ENCODE measurements at regions not wholly inside any gene's neighbourhood (a gene's known extent, or its start where the extent isn't known, plus 50 kb on each side); places are given as distances from the start of the nearest gene placed in this dataset.

GRCh38 chr16:54407596-54407995, 121.0 kb upstream of the IRX3 start:
- H2BK15ac ChIP-seq (ENCODE audit: low read depth, poor library complexity, severe bottlenecking): no peak overlapping the region
- H2AK5ac ChIP-seq (ENCODE audit: low read length, severe bottlenecking): no peak overlapping the region
- WGBS: 65% methylated on average over 3 of the region's 3 CpGs
- no peaks in the 10 kb centered on the region for H3K36me3 ChIP-seq (ENCODE audit: control insufficient read depth in 1 of 2, insufficient read depth in 2 of 2, low read depth in 1 of 2, low read length in 2 of 2)
- H3K4me3 ChIP-seq (ENCODE audit: insufficient read depth in 1 of 2, low read depth in 1 of 2, low read length in 2 of 2): no peak overlapping the region
- H2BK5ac ChIP-seq (ENCODE audit: low read depth, low read length, poor library complexity, severe bottlenecking): no peak overlapping the region
- DNase-seq: no peak
- H3K4me1 ChIP-seq (ENCODE audit: control insufficient read depth, insufficient read depth, low read depth, low read length): no peaks in the 10 kb centered on the region
- H3K4me2 ChIP-seq (ENCODE audit: low read length, poor library complexity, severe bottlenecking): no peak overlapping the region
- no peak overlapping the region for H3K9ac ChIP-seq (ENCODE audit: low read length)
- no peaks in the 10 kb centered on the region for H3K79me1 ChIP-seq (replicated peaks; ENCODE audit: low read length, poor library complexity, severe bottlenecking)
- no peak overlapping the region for H3K14ac ChIP-seq (ENCODE audit: low read length in 2 of 2)
- H3K23ac ChIP-seq (ENCODE audit: low read length in 2 of 2): no peak overlapping the region
- H4K8ac ChIP-seq (ENCODE audit: low read length): no peak overlapping the region
- no peak overlapping the region for H2BK120ac ChIP-seq (ENCODE audit: low read depth, low read length)
- H4K91ac ChIP-seq (ENCODE audit: low read length): no peak overlapping the region
- no peak overlapping the region for H2AFZ ChIP-seq (ENCODE audit: low read depth, low read length)
- no peak overlapping the region for H3K4ac ChIP-seq (ENCODE audit: low read depth in 1 of 2, low read length in 2 of 2)
- no peaks in the 10 kb centered on the region for H3K9me3 ChIP-seq (ENCODE audit: control insufficient read depth, low read length)
- no peak overlapping the region for H2BK12ac ChIP-seq (ENCODE audit: low read length in 2 of 2)
- no peak overlapping the region for H3K27ac ChIP-seq (ENCODE audit: low read length, poor library complexity, severe bottlenecking)
- peaks cover 3 to 22% of the 10 kb centered on the region in 2 experiments for H3K27me3 ChIP-seq (ENCODE audit: control insufficient read depth in 1 of 2, insufficient read depth in 1 of 2, low read length in 2 of 2)
- H3K18ac ChIP-seq (ENCODE audit: low read depth in 1 of 2, low read length in 2 of 2): no peak overlapping the region

GRCh38 chr16:54405478-54405877, 118.9 kb upstream of the IRX3 start:
- 87% methylated on average over 5 of the region's 5 CpGs for WGBS
- Histone ChIP-seq H2BK5ac (ENCODE audit: low read depth, low read length, poor library complexity, severe bottlenecking) (no peak overlapping the region), H4K8ac (ENCODE audit: low read length) (no peak overlapping the region)

GRCh38 chr16:54403580-54403979, 117.0 kb upstream of the IRX3 start:
- Histone ChIP-seq H3K27me3 (ENCODE audit: control insufficient read depth in 1 of 2, insufficient read depth in 1 of 2, low read length in 2 of 2) (peaks cover 0 to 9% of the 10 kb centered on the region in 2 experiments), H3K14ac (ENCODE audit: low read length in 2 of 2) (no peak overlapping the region), H3K4ac (ENCODE audit: low read depth in 1 of 2, low read length in 2 of 2) (no peak overlapping the region), H3K27ac (ENCODE audit: low read length, poor library complexity, severe bottlenecking) (no peak overlapping the region), H3K4me3 (ENCODE audit: insufficient read depth in 1 of 2, low read depth in 1 of 2, low read length in 2 of 2) (no peak overlapping the region), H3K36me3 (ENCODE audit: control insufficient read depth in 1 of 2, insufficient read depth in 2 of 2, low read depth in 1 of 2, low read length in 2 of 2) (no peaks in the 10 kb centered on the region), H2BK5ac (ENCODE audit: low read depth, low read length, poor library complexity, severe bottlenecking) (no peak overlapping the region), H3K9me3 (ENCODE audit: control insufficient read depth, low read length) (no peaks in the 10 kb centered on the region), H2BK15ac (ENCODE audit: low read depth, poor library complexity, severe bottlenecking) (no peak overlapping the region), H2BK120ac (ENCODE audit: low read depth, low read length) (no peak overlapping the region), H3K79me1 (replicated peaks; ENCODE audit: low read length, poor library complexity, severe bottlenecking) (no peaks in the 10 kb centered on the region), H3K4me2 (ENCODE audit: low read length, poor library complexity, severe bottlenecking) (no peak overlapping the region), H2AFZ (ENCODE audit: low read depth, low read length) (no peak overlapping the region), H3K4me1 (ENCODE audit: control insufficient read depth, insufficient read depth, low read depth, low read length) (no peaks in the 10 kb centered on the region), H4K8ac (ENCODE audit: low read length) (no peak overlapping the region), H3K23ac (ENCODE audit: low read length in 2 of 2) (no peak overlapping the region), H2AK5ac (ENCODE audit: low read length, severe bottlenecking) (no peak overlapping the region), H3K18ac (ENCODE audit: low read depth in 1 of 2, low read length in 2 of 2) (no peak overlapping the region), H2BK12ac (ENCODE audit: low read length in 2 of 2) (no peak overlapping the region), H4K91ac (ENCODE audit: low read length) (no peak overlapping the region), H3K9ac (ENCODE audit: low read length) (no peak overlapping the region)
- 88% methylated on average over 2 of the region's 2 CpGs for WGBS
- no peak for DNase-seq

More at GRCh38 chr16:54405478-54405877, 118.9 kb upstream of the IRX3 start:
- Histone ChIP-seq H3K4me1 (ENCODE audit: control insufficient read depth, insufficient read depth, low read depth, low read length) (no peaks in the 10 kb centered on the region), H2BK12ac (ENCODE audit: low read length in 2 of 2) (no peak overlapping the region), H3K36me3 (ENCODE audit: control insufficient read depth in 1 of 2, insufficient read depth in 2 of 2, low read depth in 1 of 2, low read length in 2 of 2) (no peaks in the 10 kb centered on the region), H3K4me2 (ENCODE audit: low read length, poor library complexity, severe bottlenecking) (no peak overlapping the region), H3K27me3 (ENCODE audit: control insufficient read depth in 1 of 2, insufficient read depth in 1 of 2, low read length in 2 of 2) (peaks cover 0 to 11% of the 10 kb centered on the region in 2 experiments), H4K91ac (ENCODE audit: low read length) (no peak overlapping the region), H3K79me1 (replicated peaks; ENCODE audit: low read length, poor library complexity, severe bottlenecking) (no peaks in the 10 kb centered on the region), H2BK120ac (ENCODE audit: low read depth, low read length) (no peak overlapping the region), H3K14ac (ENCODE audit: low read length in 2 of 2) (no peak overlapping the region), H3K18ac (ENCODE audit: low read depth in 1 of 2, low read length in 2 of 2) (no peak overlapping the region), H2AK5ac (ENCODE audit: low read length, severe bottlenecking) (no peak overlapping the region), H3K4me3 (ENCODE audit: insufficient read depth in 1 of 2, low read depth in 1 of 2, low read length in 2 of 2) (no peak overlapping the region), H3K9ac (ENCODE audit: low read length) (no peak overlapping the region), H3K9me3 (ENCODE audit: control insufficient read depth, low read length) (no peaks in the 10 kb centered on the region), H3K23ac (ENCODE audit: low read length in 2 of 2) (no peak overlapping the region), H2BK15ac (ENCODE audit: low read depth, poor library complexity, severe bottlenecking) (no peak overlapping the region), H3K4ac (ENCODE audit: low read depth in 1 of 2, low read length in 2 of 2) (no peak overlapping the region), H2AFZ (ENCODE audit: low read depth, low read length) (no peak overlapping the region), H3K27ac (ENCODE audit: low read length, poor library complexity, severe bottlenecking) (no peak overlapping the region)
- no peak for DNase-seq

- no peak overlapping the region for H2BK5ac ChIP-seq (ENCODE audit: low read depth, low read length, poor library complexity, severe bottlenecking)
- no peak overlapping the region for H2AK5ac ChIP-seq (ENCODE audit: low read length, severe bottlenecking)
- H3K9ac ChIP-seq (ENCODE audit: low read length): no peak overlapping the region
- no peak overlapping the region for H3K14ac ChIP-seq (ENCODE audit: low read length in 2 of 2)
- no peak overlapping the region for H2BK120ac ChIP-seq (ENCODE audit: low read depth, low read length)
- H3K9me3 ChIP-seq (ENCODE audit: control insufficient read depth, low read length): no peaks in the 10 kb centered on the region
- no peak overlapping the region for H3K4me2 ChIP-seq (ENCODE audit: low read length, poor library complexity, severe bottlenecking)
- H3K27ac ChIP-seq (ENCODE audit: low read length, poor library complexity, severe bottlenecking): no peak overlapping the region
- H4K8ac ChIP-seq (ENCODE audit: low read length): no peak overlapping the region
- no peaks in the 10 kb centered on the region for H3K79me1 ChIP-seq (replicated peaks; ENCODE audit: low read length, poor library complexity, severe bottlenecking)
- H2AFZ ChIP-seq (ENCODE audit: low read depth, low read length): no peak overlapping the region
- H3K36me3 ChIP-seq (ENCODE audit: control insufficient read depth in 1 of 2, insufficient read depth in 2 of 2, low read depth in 1 of 2, low read length in 2 of 2): no peaks in the 10 kb centered on the region
- H4K91ac ChIP-seq (ENCODE audit: low read length): no peak overlapping the region
- no peak overlapping the region for H2BK12ac ChIP-seq (ENCODE audit: low read length in 2 of 2)
- no peak overlapping the region for H2BK15ac ChIP-seq (ENCODE audit: low read depth, poor library complexity, severe bottlenecking)
- no peak overlapping the region for H3K4me3 ChIP-seq (ENCODE audit: insufficient read depth in 1 of 2, low read depth in 1 of 2, low read length in 2 of 2)
- no peak for DNase-seq
- no peak overlapping the region for H3K23ac ChIP-seq (ENCODE audit: low read length in 2 of 2)
- H3K27me3 ChIP-seq (ENCODE audit: control insufficient read depth in 1 of 2, insufficient read depth in 1 of 2, low read length in 2 of 2): peaks cover 0 to 9% of the 10 kb centered on the region in 2 experiments
- 73% methylated on average over 5 of the region's 5 CpGs for WGBS
- no peak overlapping the region for H3K4ac ChIP-seq (ENCODE audit: low read depth in 1 of 2, low read length in 2 of 2)
- H3K4me1 ChIP-seq (ENCODE audit: control insufficient read depth, insufficient read depth, low read depth, low read length): peaks cover 2% of the 10 kb centered on the region
- H3K18ac ChIP-seq (ENCODE audit: low read depth in 1 of 2, low read length in 2 of 2): no peak overlapping the region
Observed at GRCh38 chr16:54402873-54403272, 116.3 kb upstream of the IRX3 start.
